Activated CD8-positive, alpha-beta memory T cell treated with anti-CD3 and anti-CD28 coated beads for 36 hours (primary cell): ENCODE measurements at regions not wholly inside any gene's neighbourhood (a gene's known extent, or its start where the extent isn't known, plus 50 kb on each side); places are given as distances from the start of the nearest gene placed in this dataset.

Experiments
- CTCF ChIA-PET: fragments of 350-600 bp; sonication (Branson Sonifier 250); formaldehyde crosslinking; loops from one replicate; lab custom pipeline; 2021; ENCODE audit warnings: antibody characterized with exemption; lab: Charles Lee
- POLR2A ChIA-PET: fragments of 350-600 bp; sonication (Branson Sonifier 250); formaldehyde crosslinking; loops from one replicate; lab custom pipeline; 2021; ENCODE audit warnings: antibody characterized with exemption; lab: Charles Lee

DNA sequence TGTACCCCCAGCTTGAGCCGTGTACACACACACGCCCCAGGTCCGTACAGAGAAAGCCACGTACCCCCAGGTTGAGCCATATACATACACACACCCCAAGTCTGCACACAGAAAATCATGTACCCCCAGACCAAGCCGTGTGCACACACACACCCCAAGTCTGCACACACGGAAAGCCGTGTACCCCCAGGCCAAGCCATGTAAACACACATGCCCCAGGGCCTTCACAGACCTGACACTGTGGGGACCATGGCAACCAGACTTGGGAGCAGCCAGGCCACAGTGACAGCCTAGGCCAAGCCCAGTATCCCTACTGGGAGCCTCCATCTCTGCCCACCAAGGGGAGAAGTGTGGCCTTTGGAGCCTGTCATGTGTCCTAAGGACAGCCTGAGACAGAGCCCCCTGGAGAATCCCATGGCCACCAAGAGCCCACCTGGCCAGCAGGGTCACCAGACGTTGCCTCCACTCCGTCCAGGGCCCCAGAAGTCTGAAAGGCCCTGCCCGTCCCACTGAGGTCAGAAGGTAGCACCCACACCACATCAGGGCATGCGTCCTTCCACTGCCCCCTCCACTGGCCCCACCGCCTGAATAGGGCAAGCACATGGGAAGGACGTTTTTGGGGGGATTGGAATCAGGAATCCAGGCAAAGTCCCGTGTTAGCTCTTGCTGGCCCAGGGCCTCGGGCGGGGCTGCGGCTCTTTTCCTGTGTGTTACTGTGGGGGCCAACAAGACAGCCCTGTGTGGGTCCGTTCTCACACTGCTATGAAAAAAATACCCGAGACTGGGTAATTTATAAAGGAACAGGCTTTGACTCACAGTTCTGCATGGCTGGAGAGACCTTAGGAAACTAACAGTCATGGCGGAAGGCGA is 636.7 kb downstream of the TBC1D22A start:
- POLR2A ChIA-PET, result no interaction called here
- CTCF ChIA-PET, result no interaction called here

DNA sequence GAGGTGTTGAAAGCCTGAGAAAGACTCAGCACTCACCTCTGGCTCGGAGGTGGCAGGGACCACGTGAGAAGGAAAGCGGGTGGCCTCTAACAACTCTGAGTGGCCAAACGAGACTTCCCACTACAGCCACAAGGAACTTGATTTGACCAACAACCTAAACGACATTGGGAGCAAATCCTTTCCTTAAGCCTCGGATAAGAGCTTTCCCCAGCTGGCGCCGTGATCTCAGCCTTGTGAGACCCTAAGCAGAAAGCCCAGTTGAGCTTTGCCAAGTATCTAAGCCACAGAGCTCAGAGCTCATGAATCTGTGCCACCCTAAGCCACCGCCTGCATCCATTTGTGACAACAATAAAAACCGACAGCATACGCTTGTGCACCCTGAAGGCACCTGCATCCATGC is 636.0 kb downstream of the TBC1D22A start:
- POLR2A ChIA-PET, result no interaction called here
- CTCF ChIA-PET, result no interaction called here

DNA sequence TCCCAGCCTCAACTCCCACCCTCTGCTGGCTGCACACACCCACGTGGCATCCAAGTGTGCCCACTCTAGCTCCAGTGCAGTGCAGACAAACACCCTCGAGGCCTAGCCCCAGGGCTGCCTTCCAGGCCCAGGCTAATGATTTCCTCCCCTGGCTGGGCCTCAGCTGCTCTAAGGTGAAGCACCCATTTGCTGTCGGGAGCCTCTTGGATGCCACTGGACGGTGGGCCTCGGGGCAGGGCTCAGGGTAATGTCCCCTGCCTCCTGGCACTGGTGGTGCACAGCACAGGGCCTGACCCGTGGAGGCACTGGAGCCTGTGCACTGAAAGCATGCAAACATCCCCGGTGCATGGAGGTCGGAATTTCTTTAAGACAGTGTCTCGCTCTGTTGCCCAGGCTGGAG is 635.2 kb downstream of the TBC1D22A start:
- CTCF ChIA-PET, result no interaction called here
- POLR2A ChIA-PET, result no interaction called here

DNA sequence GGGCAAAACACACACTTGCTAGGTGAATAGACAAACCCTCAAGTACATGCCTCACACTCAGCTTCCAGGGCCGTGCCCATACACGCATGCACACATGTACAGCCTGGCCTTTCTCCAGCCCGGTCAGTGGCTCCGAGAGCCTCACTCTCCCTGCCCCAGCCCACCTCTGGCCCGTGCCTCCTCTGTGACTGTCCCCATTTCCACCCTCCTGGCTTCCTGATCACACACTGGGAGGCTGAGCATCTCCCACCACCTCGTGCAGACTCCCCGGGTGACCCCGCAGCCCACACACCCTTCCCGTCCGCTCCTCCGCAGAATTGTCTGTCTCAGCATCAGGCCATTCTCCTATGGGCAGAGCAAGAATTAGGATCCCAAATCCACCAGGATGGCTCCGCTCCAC is 634.1 kb downstream of the TBC1D22A start:
- ChIA-PET CTCF (no interaction called here), POLR2A (no interaction called here)

DNA sequence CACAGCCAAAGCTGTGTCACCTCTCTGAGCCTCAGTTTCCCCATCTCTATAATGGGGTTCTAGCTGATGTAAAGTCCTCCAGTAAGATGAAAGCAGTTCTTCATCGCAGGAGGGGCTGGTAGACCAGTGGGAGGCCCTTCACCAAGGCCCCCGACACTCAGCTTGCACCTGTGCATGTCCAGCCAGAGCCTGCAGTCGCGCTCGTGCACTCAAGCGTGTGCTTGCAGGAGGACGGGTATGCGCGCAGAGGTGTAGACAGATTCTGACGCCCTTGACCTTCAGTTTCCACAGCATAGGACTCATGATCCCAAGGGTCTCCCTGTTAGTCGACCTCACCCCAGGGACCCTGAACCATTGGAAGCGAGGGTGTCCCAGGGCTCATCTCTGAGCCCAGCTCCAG is 633.7 kb downstream of the TBC1D22A start:
- POLR2A ChIA-PET, result no interaction called here
- CTCF ChIA-PET, result no interaction called here

DNA sequence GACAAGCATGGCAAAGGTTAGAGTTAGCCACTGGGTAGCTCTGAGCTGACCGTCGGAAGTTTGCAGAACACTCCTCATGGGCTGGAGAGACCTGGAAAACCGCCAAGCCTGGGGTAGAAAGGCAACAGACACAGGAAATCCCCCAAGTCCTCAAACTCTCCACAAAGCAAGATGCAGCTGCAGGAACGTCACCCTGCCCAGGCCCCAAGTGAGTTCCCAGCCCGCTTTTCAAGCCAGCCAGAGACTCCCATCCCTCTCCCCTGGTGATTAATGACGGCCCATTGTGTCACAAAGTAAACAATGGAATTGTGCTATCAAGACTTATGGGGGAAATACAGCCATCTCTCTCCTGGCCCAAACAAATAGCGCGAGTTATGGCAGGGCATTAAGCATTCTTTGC is 633.0 kb downstream of the TBC1D22A start:
- POLR2A ChIA-PET, result no interaction called here
- CTCF ChIA-PET, result no interaction called here

DNA sequence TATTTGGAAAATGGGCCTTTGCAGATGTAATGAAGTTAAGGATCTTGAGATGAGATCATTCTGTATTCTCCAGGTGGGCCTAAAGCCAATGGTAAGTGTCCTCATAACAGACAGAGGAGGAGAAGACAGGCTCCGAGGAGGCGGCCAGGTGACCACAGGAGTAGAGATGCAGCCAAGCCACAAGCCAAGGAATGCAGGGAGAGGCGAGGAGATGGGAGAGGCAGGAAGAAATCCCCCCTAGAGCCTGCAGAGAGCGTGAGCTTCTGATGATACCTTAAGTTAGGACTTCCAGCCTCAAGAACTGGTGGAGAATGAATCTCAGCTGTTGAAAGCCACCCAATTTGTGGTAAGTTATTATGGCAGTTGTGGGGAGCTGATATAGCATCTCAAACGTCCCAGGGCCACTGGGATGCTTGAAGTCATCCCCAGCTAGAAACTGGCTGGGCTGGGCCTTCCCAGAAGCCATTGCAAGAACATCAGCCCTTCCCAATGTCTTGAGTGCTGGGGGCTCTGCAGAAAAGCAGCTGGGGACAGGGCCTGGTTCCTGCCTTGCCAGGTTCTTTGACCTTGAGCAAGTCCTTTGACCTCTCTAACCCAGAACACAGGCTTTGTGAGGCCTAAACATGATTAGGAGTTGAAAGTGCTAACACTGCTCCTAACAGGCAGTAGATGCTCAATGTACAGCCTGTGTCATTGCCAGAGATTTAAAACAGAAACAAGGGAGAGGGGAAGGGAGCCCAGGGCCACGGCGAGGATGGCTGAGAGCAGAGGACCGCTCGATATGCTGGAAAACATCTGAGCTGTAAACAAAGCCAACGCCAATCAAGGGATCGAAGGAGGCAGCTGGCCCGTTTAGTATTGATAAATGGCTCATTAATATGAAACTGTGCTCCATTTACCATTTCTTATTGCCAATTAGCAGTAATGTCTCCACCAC is 632.3 kb downstream of the TBC1D22A start:
- CTCF ChIA-PET, result no interaction called here
- POLR2A ChIA-PET, result no interaction called here

DNA sequence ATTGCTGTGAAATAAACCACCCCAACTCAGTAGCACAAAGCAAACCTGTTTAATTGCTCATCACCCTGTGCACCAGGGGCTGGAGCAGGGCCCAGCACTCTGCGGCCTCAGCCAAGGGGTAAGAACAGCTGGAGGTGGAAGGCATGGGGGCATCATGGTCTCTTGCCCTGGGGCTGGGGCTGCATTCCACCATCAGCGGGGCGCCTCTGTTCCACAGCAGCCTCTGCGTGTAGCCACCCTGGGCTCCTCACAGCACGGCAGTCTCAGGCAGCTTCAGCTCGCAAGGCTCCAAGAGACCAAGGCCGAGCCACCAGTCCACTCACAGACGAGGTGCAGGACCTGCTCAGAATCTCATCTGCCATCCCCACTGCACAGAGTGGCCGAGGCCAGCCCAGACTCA is 630.7 kb downstream of the TBC1D22A start:
- CTCF ChIA-PET, result no interaction called here
- POLR2A ChIA-PET, result no interaction called here

DNA sequence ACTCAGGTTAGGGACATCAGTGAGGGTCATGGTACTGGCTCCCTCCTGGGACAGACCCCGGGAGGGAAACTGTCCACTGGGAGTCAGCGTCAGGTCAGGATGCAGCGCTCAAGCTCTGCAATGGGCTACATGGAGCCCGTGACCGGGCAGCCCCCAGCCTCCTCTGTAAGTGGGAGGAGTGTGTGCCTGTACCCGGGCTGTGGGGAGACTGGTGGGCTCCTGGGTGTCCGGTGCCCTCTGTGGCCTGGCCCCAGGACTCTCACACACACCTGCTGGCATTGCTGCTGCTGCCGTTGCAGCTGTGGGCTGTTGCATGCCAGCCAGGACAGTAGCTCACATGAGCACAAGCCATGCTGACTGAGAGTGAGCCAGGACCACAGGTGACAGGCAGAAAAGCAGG is 630.3 kb downstream of the TBC1D22A start:
- CTCF ChIA-PET, result no interaction called here

DNA sequence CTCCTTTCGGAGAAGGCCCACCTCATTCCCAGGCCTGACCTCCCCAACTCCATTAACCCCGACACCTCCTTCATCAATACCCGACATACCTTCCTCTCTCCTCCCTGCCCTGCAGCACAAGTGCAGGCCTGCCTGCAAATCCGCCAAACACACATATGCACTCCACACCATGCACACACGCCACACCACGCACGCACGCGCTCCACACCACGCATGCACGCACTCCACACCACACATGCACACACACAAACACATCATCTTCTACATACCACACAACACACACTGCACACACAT is 629.6 kb downstream of the TBC1D22A start:
- CTCF ChIA-PET, result no interaction called here
- POLR2A ChIA-PET, result no interaction called here

More for the DNA sequence above, 630.3 kb downstream of the TBC1D22A start:
- POLR2A ChIA-PET, result no interaction called here

DNA sequence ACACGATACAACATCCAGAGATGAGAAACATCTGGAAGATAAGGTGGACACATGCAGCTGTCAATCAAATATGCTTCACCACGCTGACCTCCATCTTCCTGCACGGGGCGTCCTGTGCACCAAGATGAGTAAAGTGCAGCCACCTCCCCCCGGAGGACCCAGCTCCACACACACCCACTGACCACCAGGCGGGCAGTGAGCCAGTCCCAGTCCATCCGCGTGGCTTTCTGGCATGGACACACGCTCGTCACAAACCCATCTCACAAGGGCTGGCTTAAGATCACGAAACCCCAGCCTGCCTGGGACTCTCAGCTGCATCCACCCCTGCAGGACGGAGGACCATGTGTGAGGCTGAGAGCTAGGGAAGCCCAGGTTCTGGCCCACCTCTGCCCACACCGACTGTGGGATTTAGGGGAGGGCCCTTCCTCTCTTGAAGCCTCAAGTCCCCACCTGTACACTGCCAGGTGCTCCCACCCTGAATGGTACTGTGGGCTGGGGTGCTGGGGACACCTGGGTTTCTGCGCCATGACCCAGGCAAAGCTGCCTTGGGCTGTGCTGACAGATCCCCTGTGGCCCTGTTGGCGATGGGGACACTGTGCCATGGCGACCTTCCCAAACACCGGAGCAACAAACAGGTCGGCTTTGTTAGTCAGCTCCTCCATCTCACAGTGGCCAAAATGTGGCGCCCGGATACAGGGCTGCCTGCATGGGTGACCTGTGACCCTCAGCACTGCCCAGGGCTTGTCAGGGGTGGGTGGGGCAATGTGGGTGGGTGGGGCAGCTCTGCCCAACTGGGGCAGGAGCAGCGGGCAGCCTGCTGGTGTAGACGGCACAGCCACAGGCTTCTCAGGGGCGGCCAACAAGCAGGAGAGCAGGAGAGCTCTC is 629.0 kb downstream of the TBC1D22A start:
- ChIA-PET POLR2A (no interaction called here), CTCF (no interaction called here)

DNA sequence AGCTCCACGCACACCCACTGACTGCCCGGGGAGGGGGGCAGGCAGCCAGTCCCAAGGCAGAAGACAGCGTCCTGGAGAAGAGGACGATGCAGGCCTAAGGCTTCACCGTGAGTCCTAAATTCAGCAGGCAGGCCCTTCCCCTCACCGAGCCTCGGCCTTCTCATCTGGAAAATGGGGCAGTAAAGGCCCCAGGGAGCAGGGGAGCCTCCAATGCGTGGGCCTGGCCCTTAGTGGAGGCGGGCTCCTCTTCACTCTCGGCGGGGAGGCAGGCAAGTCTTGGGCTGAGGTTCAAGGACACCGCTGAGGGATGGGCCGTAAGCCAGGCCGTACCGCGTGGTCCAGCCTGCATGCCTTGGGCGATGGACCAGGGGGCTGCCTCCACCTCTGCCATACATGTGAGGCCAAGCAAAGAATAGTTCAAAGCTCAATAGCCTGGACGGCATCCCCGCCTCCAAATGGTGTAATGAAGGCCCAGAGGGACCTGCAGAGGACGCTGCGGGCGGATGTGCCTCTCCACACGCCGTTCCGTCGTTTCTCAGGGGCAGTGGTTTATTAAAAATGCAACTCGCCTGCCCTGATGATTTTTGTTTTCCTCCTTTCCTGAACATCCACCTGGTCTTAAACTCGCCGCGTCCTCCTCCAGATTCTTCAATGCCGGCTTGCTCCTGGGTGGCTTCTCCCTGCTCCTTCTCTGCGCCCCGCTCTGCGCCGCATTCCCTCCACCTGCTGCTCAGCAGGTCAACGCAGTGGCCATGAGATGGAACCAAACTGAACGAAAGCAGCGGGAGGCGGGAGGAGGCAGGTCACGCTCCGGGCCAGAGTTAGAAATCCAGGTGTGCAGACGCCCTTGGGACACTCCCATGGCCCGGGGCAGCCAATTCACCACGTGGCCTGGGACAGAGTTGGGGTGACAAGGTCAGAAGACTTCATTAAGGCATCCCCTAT is 627.8 kb downstream of the TBC1D22A start:
- POLR2A ChIA-PET, result no interaction called here
- CTCF ChIA-PET, result no interaction called here

DNA sequence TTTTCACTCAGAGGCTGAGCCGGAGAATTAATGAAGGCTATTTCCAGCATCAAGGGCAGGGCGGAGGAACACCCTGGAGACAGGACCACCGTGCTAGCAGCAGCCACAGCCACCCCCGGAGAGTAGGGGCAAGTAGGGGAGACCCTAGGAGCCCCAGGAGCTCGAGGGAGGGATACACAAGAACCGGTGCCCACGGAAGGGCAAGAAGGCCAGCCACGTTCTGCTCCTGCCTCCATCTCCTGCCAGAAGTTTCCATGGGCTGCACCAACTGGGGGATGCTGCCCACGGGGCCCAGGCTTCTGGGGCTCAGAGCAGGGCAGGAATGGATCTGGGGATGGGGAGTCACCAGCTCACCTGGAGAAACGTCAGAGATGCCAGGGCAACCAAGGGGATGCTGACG is 626.8 kb downstream of the TBC1D22A start:
- POLR2A ChIA-PET, result no interaction called here
- CTCF ChIA-PET, result no interaction called here

DNA sequence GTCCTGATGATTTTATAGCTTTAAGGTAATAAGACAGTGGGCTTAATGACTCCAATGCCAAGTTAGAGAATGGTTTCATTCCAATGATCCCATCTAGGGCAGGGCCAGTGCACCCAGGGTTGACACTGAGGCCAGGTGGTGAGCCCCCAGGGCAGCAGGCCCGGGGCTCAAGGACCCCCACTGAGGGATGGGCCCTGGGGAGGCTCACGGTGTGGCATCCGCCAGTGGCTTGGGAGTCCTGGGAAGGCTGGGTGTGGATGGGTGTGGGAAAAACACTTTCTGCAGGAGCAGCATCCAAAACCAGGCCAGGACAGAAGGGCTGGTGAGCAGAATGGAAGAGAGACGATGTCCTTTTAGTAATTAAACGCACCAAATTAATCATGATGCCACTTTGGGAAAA is 626.3 kb downstream of the TBC1D22A start:
- POLR2A ChIA-PET, result no interaction called here
- CTCF ChIA-PET, result no interaction called here

DNA sequence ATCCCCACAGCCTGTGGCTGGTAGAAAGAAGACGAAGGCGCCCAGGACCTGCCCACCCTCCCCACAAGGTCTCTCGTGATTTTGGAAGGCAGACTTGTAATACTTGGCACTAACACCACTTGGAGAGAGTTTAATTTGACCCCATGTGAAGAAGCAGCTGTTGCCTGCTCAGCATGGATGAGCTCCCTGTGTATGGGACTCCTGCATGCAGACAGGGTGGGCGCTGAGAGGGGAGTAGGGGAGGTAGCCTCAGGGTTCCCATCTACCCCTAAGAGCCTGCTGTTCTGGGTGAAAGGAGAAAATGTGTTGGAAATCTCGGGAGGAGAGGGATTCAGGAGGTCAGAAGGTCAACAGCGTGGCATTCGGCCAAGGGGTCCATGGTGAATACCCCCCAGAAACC is 625.9 kb downstream of the TBC1D22A start:
- ChIA-PET POLR2A (no interaction called here), CTCF (no interaction called here)

DNA sequence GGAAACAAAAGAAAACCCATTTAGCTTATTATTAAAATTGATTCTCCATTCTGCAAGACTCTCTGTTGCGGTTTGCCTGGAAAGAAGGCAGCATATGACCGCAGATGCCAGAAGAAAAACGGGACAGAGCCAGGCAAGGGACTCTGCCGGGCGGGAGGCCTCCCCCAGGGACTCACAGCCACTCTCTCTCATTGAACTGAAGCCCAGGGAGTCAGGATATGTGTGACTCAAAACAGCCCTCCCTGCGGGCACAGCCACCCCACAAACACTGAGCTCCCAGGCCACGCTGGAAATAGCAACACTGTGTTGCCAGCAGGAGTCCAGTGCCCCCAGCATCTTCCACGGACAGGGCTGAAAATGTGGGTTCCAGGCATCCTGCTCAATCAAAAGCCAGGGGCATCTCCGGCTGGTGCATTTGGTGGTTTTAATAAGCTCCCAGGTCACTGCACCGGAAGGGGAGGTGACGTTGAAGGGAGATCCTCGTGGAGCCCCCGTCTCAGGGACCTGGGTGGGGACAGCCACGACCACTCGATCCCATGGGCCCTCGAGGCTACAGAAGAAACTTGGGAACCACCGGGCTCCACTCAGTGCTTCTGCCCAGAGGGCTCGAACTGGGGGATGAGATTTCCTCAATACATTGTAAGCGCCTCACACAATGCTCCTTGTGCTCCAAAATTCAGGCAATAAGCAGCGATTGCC is 624.5 kb downstream of the TBC1D22A start:
- CTCF ChIA-PET, result no interaction called here

DNA sequence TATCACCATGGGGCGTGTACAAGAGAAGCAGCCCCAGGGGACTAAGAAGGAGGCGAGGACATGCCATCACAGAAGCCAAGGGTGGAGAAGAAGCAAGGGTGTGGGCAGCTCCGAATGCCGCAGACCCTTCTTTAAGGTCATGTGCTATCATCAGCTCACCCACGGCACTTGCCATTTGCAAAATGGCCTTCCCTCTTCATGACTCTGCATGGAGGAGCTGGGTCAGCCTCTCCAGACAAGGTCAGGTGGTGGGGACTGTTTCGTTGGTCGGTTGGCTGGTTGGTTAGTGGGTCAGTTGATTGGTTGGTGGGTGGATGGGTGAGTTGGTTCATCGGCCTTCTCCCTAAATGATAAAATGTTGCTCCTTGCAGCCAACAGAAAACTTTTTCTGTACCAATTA is 622.5 kb downstream of the TBC1D22A start:
- ChIA-PET POLR2A (no interaction called here), CTCF (no interaction called here)

More for the DNA sequence above, 624.5 kb downstream of the TBC1D22A start:
- POLR2A ChIA-PET, result no interaction called here

DNA sequence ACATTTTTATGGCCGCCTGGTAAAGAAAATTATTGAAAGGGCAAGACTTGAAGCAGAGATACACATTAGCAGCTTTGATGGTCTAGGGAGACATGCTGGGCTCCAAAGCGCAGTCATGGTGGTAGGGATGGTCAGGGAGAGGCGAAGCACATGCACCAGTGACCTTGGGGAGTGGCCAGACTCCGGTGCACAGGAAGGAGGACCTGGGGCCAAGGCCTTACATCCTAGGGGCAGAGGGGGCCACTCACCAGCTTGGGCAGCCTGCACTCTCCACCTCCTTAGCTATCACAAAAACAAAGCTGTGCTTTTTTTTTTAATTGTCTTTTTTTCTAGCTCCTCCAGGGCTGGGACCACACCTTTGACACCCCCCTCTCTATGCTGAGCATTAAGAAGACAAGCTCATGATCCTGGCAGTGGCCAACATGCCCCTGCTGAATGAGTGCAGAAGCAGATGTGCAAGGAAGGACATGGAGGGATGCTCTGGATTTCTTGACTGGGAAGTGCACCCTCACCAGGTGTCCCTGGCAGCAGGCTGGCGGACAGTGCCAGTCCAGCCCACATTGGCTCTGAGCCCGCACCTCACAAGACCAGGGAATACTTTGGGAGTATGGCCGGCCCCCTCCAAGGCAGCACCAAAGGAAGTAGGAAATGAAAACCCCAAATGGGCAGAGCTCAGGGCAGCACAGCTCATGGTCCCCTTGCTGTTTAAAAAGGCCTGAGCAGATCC is 619.9 kb downstream of the TBC1D22A start:
- POLR2A ChIA-PET, result no interaction called here
- CTCF ChIA-PET, result no interaction called here
